ENCODE measurements at regions not wholly inside any gene's neighbourhood (a gene's known extent, or its start where the extent isn't known, plus 50 kb on each side); places are given as distances from the start of the nearest gene placed in this dataset.
"Not testable (repeated sequence)": the region's sequence is repeated elsewhere in the genome, so short reads cannot be mapped to it uniquely, and the experiment has no call there.

- no peak for FAIRE-seq
- DNase-seq (ENCODE audit: insufficient read length, low spot score), result no peak
- no peak for TF ChIP-seq CTCF (IDR thresholded peaks at IDR 0.05; ENCODE audit: insufficient read depth, missing control alignments)
Measured at GRCh38 chr13:73532987-73533510, 474.2 kb downstream of the KLF5 start.

DNA sequence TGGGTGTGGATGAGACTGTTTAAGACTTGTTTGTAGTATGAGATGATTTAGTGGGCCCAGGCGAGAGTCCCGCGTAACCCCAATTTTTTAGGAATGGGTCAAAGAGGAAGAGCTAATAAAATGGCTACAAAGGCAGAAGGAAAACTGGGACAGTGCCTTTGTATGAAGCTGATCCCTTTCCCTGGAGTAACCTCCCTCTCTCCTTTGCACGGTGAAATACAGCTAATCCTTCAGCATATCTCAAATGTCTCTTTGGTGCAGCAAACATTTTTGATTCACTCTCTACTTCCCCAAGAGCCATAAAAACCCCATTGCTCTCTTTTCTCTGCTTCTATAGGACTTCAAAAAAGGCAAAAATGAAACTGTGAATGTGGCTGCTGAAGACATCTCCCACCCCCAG is 473.8 kb downstream of the KLF5 start:
- DNase-seq (ENCODE audit: insufficient read length, low spot score) (no peak), FAIRE-seq (no peak)
- TF ChIP-seq CTCF (IDR thresholded peaks at IDR 0.05; ENCODE audit: insufficient read depth, missing control alignments), result no peak

DNA sequence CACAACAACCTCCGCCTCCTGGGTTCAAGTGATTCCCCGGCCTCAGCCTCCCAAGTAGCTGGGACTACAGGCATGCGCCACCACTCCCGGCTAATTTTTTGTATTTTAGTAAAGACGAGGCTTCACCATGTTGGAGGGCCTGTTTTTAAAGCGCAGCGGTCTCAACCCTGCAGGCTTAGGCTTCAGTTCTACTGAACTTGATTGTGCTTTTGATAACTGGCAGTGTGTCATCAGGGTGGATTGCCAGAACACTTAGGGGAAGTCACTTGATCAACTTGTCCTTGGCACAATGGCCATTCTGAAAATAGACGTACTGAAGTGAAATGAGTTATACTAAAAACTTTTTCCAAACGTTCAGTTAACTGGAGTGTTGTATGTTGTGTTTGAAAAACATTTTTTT is 472.2 kb downstream of the KLF5 start:
- TF ChIP-seq CTCF (IDR thresholded peaks at IDR 0.05; ENCODE audit: insufficient read depth, missing control alignments), result no peak
- DNase-seq (ENCODE audit: insufficient read length, low spot score), result no peak
- no peak for FAIRE-seq

GRCh38 chr13:73522937-73523336 is 464.1 kb downstream of the KLF5 start:
- DNase-seq (ENCODE audit: insufficient read length, low spot score) (no peak), FAIRE-seq (no peak)
- no peak for TF ChIP-seq CTCF (IDR thresholded peaks at IDR 0.05; ENCODE audit: insufficient read depth, missing control alignments)

DNA sequence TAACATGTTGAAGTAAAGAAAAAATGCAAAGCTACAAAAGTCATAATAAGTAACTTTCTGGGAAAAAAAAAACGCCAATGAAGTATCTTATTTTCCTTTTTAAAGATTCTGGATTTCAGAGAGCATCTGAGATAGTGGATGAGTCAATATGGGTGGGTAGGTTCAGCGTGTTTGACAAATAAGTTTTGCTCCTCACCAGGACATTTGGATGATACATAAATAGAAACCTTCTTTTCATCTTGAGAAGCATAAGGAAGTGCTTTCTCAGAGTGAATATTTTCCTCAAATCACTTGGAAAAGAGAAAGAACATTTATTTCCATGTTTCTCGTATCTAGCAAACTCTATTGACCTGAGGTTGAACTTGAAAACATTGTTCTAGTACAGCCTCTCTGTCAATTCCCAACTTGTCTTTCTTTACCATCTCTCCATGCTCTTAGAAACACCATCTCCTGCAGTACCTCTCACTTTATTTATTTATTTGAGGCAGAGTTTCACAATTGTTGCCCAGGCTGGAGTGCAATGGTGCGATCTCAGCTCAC is 463.2 kb downstream of the KLF5 start:
- FAIRE-seq (no peak), DNase-seq (ENCODE audit: insufficient read length, low spot score) (no peak)
- TF ChIP-seq CTCF (IDR thresholded peaks at IDR 0.05; ENCODE audit: insufficient read depth, missing control alignments), result no peak

- no peak for TF ChIP-seq CTCF (IDR thresholded peaks at IDR 0.05; ENCODE audit: insufficient read depth, missing control alignments)
- DNase-seq (ENCODE audit: insufficient read length, low spot score) (no peak), FAIRE-seq (no peak)
Measured at GRCh38 chr13:73521290-73521624, 462.5 kb downstream of the KLF5 start.

DNA sequence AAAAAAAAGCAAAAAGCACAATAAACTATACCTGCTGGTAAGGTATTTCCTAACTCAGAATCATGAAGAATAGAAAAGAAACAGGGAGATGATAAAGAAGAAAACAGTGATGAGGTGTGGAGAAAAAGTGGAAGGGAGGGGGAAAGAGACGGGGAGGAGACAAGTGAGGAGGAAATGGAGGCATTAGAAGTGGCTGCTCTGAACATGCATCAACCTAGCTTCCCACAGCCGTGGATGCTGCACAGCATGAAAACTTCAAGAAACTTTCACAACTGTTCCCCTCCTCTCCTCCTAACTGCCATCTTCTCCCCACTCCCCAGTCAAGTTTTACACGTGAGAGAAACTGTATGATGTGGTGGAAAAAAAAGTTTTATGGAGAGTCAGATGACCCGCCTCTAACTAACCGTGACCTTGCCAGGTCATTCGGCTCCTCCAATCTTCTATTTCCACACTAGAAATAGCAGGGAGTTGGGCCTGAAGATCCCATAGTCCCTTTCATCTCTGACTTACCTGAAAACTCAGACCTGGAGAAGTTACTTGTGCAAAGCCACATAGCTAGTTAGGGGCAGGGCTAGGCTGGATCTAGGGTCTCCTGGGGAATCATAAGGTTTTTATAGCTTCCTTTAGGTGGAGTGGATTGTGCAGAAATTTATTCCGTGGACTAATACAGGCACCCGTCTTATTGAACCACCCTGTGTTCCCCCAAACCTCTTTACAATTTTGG is 461.9 kb downstream of the KLF5 start:
- DNase-seq (ENCODE audit: insufficient read length, low spot score) (no peak), FAIRE-seq (no peak)
- TF ChIP-seq CTCF (IDR thresholded peaks at IDR 0.05; ENCODE audit: insufficient read depth, missing control alignments), result no peak

GRCh38 chr13:73520135-73520534 is 461.3 kb downstream of the KLF5 start:
- DNase-seq (ENCODE audit: insufficient read length, low spot score); FAIRE-seq: not testable (repeated sequence)

All from D721Med (cell line).